HepG2 (cell line): ENCODE measurements at regions not wholly inside any gene's neighbourhood (a gene's known extent, or its start where the extent isn't known, plus 50 kb on each side); places are given as distances from the start of the nearest gene placed in this dataset.

Experiments used
- ATAC-seq: fragments of 200-7000 bp; cut with Tn5 transposase; 3 replicates; pipeline ENCODE4 v1.9.1; 2020; ENCODE audit warnings: mild to moderate bottlenecking, moderate library complexity
- BruUV-seq: library from RNA; stranded (reverse); fragments of 400-500 nt; replicated peaks from 2 replicates; lab custom pipeline; 2021; lab: Mats Ljungman, UMichigan
- CTCF ChIA-PET: fragments of 300-600 bp; formaldehyde crosslinking; extraction: SDS; loops from one replicate; lab custom pipeline; 2021; ENCODE audit warnings: low total read pairs, inconsistent platforms, low intra/inter-chr PET ratio; lab: Yijun Ruan, JAX
- POLR2A ChIA-PET: fragments of 350-600 bp; sonication (Branson Sonifier 250); formaldehyde crosslinking; loops from one replicate; lab custom pipeline; 2020; ENCODE audit warnings: antibody characterized with exemption, inconsistent platforms; lab: Yijun Ruan, JAX
- DNase-seq: peaks from one replicate; pipeline ENCODE4 v3.0.0-alpha.2; 2015; ENCODE audit warnings: low spot score
- FAIRE-seq: peaks from 3 replicates; lab custom pipeline; 2011; peaks lifted over from hg19 to GRCh38; lab: Jason Lieb, UNC
- H2AFZ ChIP-seq: one replicate; pipeline ENCODE4 v1.6.1; 2011; ENCODE audit warnings: low read length, inconsistent platforms
- H3K27ac ChIP-seq: fragments of 300-600 bp; 3 replicates; pipeline ENCODE4 v1.8.0; 2011; ENCODE audit warnings: mixed run types, mild to moderate bottlenecking, mixed read lengths, low read length, inconsistent platforms; ENCODE audit not compliant: insufficient read depth; ENCODE audit errors: extremely low read length
- H3K27me3 ChIP-seq, 2 experiments: fragments of 200-600 bp in 1 of 2; 2 replicates in 1 of 2; 3 replicates in 1 of 2; pipeline versions ENCODE4 v1.6.0 to v1.8.0; 2011; ENCODE audit warnings: low read length in 2 of 2, mild to moderate bottlenecking in 2 of 2, moderate library complexity in 2 of 2, inconsistent platforms in 1 of 2; ENCODE audit not compliant: insufficient read depth in 2 of 2, control insufficient read depth in 1 of 2
- H3K36me3 ChIP-seq, 2 experiments: fragments of 200-600 bp in 1 of 2; replicated peaks in 1 of 2; 2 replicates in 1 of 2; 3 replicates in 1 of 2; pipeline versions ENCODE4 v1.5.1 to v1.8.0; 2011; ENCODE audit warnings: low read length in 2 of 2, inconsistent platforms in 1 of 2; ENCODE audit not compliant: insufficient read depth in 2 of 2, control insufficient read depth in 1 of 2
- H3K4me1 ChIP-seq: 2 replicates; pipeline ENCODE4 v1.5.1; 2012; ENCODE audit warnings: low read length, inconsistent platforms; ENCODE audit not compliant: insufficient read depth
- H3K4me2 ChIP-seq: 2 replicates; pipeline ENCODE4 v1.6.0; 2011; ENCODE audit warnings: low read depth, low read length, inconsistent platforms
- H3K4me3 ChIP-seq, 3 experiments: fragments of 200-600 bp in 1 of 3; sonication (generic), shearing (Covaris generic) in 1 of 3; replicated peaks in 1 of 3; 2 replicates each; pipeline ENCODE4 v1.5.1; 2011 to 2016; ENCODE audit warnings: low read length in 3 of 3, inconsistent platforms in 2 of 3, low read depth in 2 of 3, mild to moderate bottlenecking in 2 of 3, control low read depth in 1 of 3, mixed read lengths in 1 of 3; ENCODE audit not compliant: insufficient read depth in 1 of 3
- H3K79me2 ChIP-seq: one replicate; pipeline ENCODE4 v1.6.1; 2011; ENCODE audit warnings: low read length, inconsistent platforms; ENCODE audit not compliant: insufficient read depth
- H3K9ac ChIP-seq: 2 replicates; pipeline ENCODE4 v1.6.0; 2011; ENCODE audit warnings: mild to moderate bottlenecking, low read depth, low read length, inconsistent platforms; ENCODE audit not compliant: insufficient read depth
- H3K9me3 ChIP-seq: 2 replicates; pipeline ENCODE4 v1.5.1; 2012; ENCODE audit warnings: mild to moderate bottlenecking, low read length
- H4K20me1 ChIP-seq: 2 replicates; pipeline ENCODE4 v1.6.0; 2011; ENCODE audit warnings: inconsistent platforms, mild to moderate bottlenecking, low read length, moderate library complexity; ENCODE audit not compliant: insufficient read depth
- BRD4 ChIP-seq: sonication (generic); formaldehyde crosslinking; IDR thresholded peaks from 2 replicates; pipeline ENCODE4 v1.4.0; 2020; ENCODE audit warnings: missing genetic modification reagents
- HMG20A ChIP-seq: IDR thresholded peaks from 2 replicates; pipeline ENCODE4 v1.6.1; 2016; ENCODE audit warnings: borderline replicate concordance
- MAFK ChIP-seq, 2 experiments: IDR thresholded peaks in 1 of 2; conservative IDR thresholded peaks in 1 of 2; 2 replicates each; pipeline ENCODE4 v1.6.1; 2011; ENCODE audit warnings: improper control_type of control experiment in 2 of 2, low read length in 2 of 2
- SNAPC5 ChIP-seq: sonication (generic); formaldehyde crosslinking; IDR thresholded peaks from 2 replicates; pipeline ENCODE4 v1.8.1; 2023; ENCODE audit warnings: mild to moderate bottlenecking, missing genetic modification reagents, borderline replicate concordance
- TP53 ChIP-seq: sonication (generic); formaldehyde crosslinking; conservative IDR thresholded peaks from 2 replicates; pipeline ENCODE4 v1.4.0; 2020; ENCODE audit warnings: missing genetic modification reagents
- U2AF2 ChIP-seq: fragments of 200-400 bp; formaldehyde crosslinking; IDR thresholded peaks from 2 replicates; pipeline ENCODE4 v1.6.1; 2017; ENCODE audit warnings: low read depth, mild to moderate bottlenecking, low read length
- ZNF713 ChIP-seq: sonication (generic); formaldehyde crosslinking; IDR thresholded peaks from 2 replicates; pipeline ENCODE4 v1.4.0; 2020; ENCODE audit warnings: mild to moderate bottlenecking, missing genetic modification reagents
- WGBS: methylation state at CpG from one replicate; pipeline ENCODE4 v1.1.6; 2017; ENCODE audit warnings: low lambda C conversion rate; 5-methylcytosine and 5-hydroxymethylcytosine counted together
- in situ Hi-C: cut with HindIII; loops from 2 replicates; pipeline ENCODE4 v1.10.0; 2017; ENCODE audit warnings: low pct_unique_long_range_greater_than_20kb; ENCODE audit not compliant: extremely low pct_ligation_motif_present
- intact Hi-C: fragments of 100-400 bp; cut with micrococcal nuclease; formaldehyde crosslinking; loops from one replicate; pipeline ENCODE4 v1.10.0; 2022; ENCODE audit not compliant: unreplicated experiment
- TF ChIP-seq, protein P1 (sequence below): sonication (generic); formaldehyde crosslinking; IDR thresholded peaks from 2 replicates; pipeline ENCODE4 v1.5.0; 2020; ENCODE audit warnings: missing genetic modification reagents, mild to moderate bottlenecking, borderline replicate concordance
- TF ChIP-seq, protein P2 (sequence below): sonication (generic); formaldehyde crosslinking; IDR thresholded peaks from 2 replicates; pipeline ENCODE4 v1.4.0; 2020; ENCODE audit warnings: missing genetic modification reagents; ENCODE audit errors: not compliant biosample characterization

DNA sequence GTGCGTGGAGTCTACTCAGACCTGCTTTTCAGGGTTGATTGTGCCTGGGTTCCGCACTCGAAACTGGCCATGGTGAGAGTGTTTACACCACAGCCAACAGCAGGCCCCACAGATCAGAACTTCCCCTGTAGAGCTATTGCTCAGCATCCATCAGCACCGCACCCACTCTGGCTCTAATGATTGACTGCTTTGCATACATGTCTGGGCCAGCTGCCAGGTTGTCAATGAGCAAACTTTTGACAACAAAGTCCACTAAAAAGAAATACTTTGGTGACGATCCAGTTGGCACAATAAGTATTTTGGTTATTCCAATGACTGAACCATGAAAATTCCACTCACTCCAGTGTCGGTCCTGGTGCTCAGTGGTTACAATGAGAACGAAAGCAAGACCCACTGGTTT is 190.7 kb downstream of the FOXL1 start (continued):
- TF ChIP-seq, protein P1, sequence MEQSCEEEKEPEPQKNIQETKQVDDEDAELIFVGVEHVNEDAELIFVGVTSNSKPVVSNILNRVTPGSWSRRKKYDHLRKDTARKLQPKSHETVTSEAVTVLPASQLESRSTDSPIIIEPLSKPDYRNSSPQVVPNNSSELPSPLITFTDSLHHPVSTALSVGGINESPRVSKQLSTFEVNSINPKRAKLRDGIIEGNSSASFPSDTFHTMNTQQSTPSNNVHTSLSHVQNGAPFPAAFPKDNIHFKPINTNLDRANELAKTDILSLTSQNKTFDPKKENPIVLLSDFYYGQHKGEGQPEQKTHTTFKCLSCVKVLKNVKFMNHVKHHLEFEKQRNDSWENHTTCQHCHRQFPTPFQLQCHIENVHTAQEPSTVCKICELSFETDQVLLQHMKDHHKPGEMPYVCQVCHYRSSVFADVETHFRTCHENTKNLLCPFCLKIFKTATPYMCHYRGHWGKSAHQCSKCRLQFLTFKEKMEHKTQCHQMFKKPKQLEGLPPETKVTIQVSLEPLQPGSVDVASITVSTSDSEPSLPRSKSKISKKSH (CRISPR knock-in tag) = no peak
- TF ChIP-seq TP53 (CRISPR knock-in tag) (no peak), SNAPC5 (CRISPR knock-in tag) (no peak), HMG20A (CRISPR knock-in tag) (no peak), ZNF713 (CRISPR knock-in tag) (no peak), BRD4 (CRISPR knock-in tag) (no peak)
- TF ChIP-seq, protein P2, sequence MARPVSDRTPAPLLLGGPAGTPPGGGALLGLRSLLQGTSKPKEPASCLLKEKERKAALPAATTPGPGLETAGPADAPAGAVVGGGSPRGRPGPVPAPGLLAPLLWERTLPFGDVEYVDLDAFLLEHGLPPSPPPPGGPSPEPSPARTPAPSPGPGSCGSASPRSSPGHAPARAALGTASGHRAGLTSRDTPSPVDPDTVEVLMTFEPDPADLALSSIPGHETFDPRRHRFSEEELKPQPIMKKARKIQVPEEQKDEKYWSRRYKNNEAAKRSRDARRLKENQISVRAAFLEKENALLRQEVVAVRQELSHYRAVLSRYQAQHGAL = no peak

- CTCF ChIA-PET = no interaction called here
- peak in 1 of 2 experiments; percentile 25; a peak in 2 of 4 replicates for TF ChIP-seq MAFK (conservative IDR thresholded peaks at IDR 0.05 in 1 of 2, IDR thresholded peaks at IDR 0.05 in 1 of 2; ENCODE audit: low read length in 2 of 2)
- no peak for TF ChIP-seq U2AF2
- H3K9ac ChIP-seq = no peak overlapping the region
- H3K4me2 ChIP-seq = no peak overlapping the region
- FAIRE-seq = no peak
- H3K79me2 ChIP-seq = no peaks in the 10 kb centered on the region
- no peak overlapping the region for H2AFZ ChIP-seq
- ATAC-seq = no peak
- BruUV-seq = no TSS peak
- no peak overlapping the region for H3K4me3 ChIP-seq
- DNase-seq = no peak
- no peaks in the 10 kb centered on the region for H4K20me1 ChIP-seq
- H3K27me3 ChIP-seq = peaks cover 4 to 67% of the 10 kb centered on the region in 2 experiments; a peak in 4 of 5 replicates
- H3K4me1 ChIP-seq = no peaks in the 10 kb centered on the region
- no peak overlapping the region for H3K27ac ChIP-seq
- intact Hi-C loops (no loop called here), in situ Hi-C loops (no loop called here)
- H3K9me3 ChIP-seq = no peaks in the 10 kb centered on the region
- POLR2A ChIA-PET = no interaction called here
- no peaks in the 10 kb centered on the region for H3K36me3 ChIP-seq
- WGBS = 27% methylated on average over 6 of the region's 8 CpGs
These were observed 193.4 kb downstream of the FOXL1 start for GRCh38 chr16:86771506-86772460.
